Activated CD8-positive, alpha-beta T cell treated with anti-CD3 and anti-CD28 coated beads, Interleukin-2, amount 10 ng/mL, durations not matched to agents 7 days and 5 days (primary cell): ENCODE measurements at regions not wholly inside any gene's neighbourhood (a gene's known extent, or its start where the extent isn't known, plus 50 kb on each side); places are given as distances from the start of the nearest gene placed in this dataset.
"Not testable (repeated sequence)": the region's sequence is repeated elsewhere in the genome, so short reads cannot be mapped to it uniquely, and the experiment has no call there.

ENCODE experiments used
- ATAC-seq: fragments of 150-1000 bp; cut with Tn5 transposase; one replicate; pipeline ENCODE4 v1.10.0; 2021; ENCODE audit warnings: moderate library complexity
- CTCF ChIA-PET: fragments of 350-600 bp; sonication (Branson Sonifier 250); formaldehyde crosslinking; loops from one replicate; lab custom pipeline; 2021; ENCODE audit warnings: antibody characterized with exemption; lab: Charles Lee
- POLR2A ChIA-PET: fragments of 350-600 bp; sonication (Branson Sonifier 250); formaldehyde crosslinking; loops from one replicate; lab custom pipeline; 2021; ENCODE audit warnings: antibody characterized with exemption; lab: Charles Lee
- DNase-seq: peaks from one replicate; pipeline ENCODE4 v3.0.0-alpha.2; 2020
- H3K27ac Mint-ChIP-seq: one replicate; pipeline ENCODE4 v1.8.0; 2021; ENCODE audit warnings: mild to moderate bottlenecking, mixed read lengths
- H3K27me3 Mint-ChIP-seq: one replicate; pipeline ENCODE4 v1.8.0; 2021; ENCODE audit warnings: low read depth, mixed read lengths
- H3K36me3 Mint-ChIP-seq: one replicate; pipeline ENCODE4 v1.8.0; 2021; ENCODE audit warnings: low read depth, mixed read lengths
- H3K4me1 Mint-ChIP-seq: one replicate; pipeline ENCODE4 v1.8.0; 2021; ENCODE audit warnings: low read depth, mixed read lengths
- H3K4me3 Mint-ChIP-seq: one replicate; pipeline ENCODE4 v1.8.0; 2021; ENCODE audit warnings: mild to moderate bottlenecking, mixed read lengths
- H3K9me3 Mint-ChIP-seq: one replicate; pipeline ENCODE4 v1.8.0; 2022; ENCODE audit warnings: mixed read lengths; ENCODE audit not compliant: insufficient read depth

GRCh38 chr12:92416385-92416812 is 270.8 kb upstream of the BTG1 start:
- no peak for ATAC-seq
- ChIA-PET CTCF (interaction anchor here (1.8 kb wide), 1 partner anchor 9 kb away, joined by 9 read pairs; no protein-coding TSS in a partner anchor), POLR2A (no interaction called here)
- Mint-ChIP-seq H3K36me3 (peaks cover 3% of the 10 kb centered on the region), H3K4me1 (no peaks in the 10 kb centered on the region), H3K4me3 (no peak overlapping the region), H3K27ac (no peak overlapping the region), H3K9me3 (no peaks in the 10 kb centered on the region), H3K27me3 (no peaks in the 10 kb centered on the region)
- no peak for DNase-seq

DNA sequence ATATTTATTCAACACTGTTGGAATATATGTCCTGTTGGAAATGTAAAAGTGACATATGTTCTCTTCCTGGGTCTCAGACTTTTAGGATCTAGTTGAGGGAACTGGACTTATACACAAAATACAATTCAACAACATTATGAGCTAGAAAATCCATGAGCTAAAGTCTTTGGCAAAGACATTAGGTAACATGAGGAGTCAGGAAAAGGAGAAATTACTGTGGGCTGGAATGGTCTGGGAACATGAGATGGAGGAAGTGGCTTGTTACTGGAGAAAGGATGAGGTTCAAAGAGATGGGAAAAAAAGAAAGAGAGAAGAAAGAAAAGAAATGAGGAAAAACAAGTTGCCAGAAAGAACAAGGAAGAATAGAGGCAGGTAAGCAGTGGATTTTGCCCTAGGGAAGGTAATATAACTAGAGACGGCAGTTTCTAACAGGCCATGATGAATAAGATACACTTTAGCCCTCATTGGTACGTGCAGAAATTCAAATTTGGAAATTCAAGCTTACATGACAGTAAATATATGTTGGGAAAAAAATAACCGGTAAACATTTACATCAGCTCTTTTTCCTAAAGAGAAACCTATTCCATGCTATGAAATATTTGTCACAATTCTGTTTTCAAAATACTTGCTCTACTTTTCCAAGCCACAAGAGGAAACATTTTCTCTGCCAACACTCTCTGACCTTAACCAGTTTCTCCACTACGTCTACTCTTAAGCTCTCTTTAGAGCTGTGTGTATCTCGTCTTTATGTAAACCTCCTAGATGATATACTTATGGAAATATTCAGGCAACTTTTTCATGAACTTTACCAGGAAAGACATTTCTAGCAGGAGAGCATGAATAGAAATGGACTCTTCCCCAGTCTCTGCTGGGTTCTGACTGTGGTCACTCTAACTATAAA is 268.8 kb upstream of the BTG1 start:
- no peaks in the 10 kb centered on the region for H3K9me3 Mint-ChIP-seq
- ChIA-PET CTCF (no interaction called here), POLR2A (interaction anchor here (0.6 kb wide), 1 partner anchor 402 kb away, joined by 3 read pairs; no protein-coding TSS in a partner anchor)
- peaks cover 2% of the 10 kb centered on the region for H3K4me1 Mint-ChIP-seq
- H3K36me3 Mint-ChIP-seq = peaks cover 3% of the 10 kb centered on the region
- ATAC-seq (no peak), DNase-seq (no peak)
- no peaks in the 10 kb centered on the region for H3K27me3 Mint-ChIP-seq
- H3K27ac Mint-ChIP-seq = no peak overlapping the region
- H3K4me3 Mint-ChIP-seq = no peak overlapping the region

GRCh38 chr12:92413286-92413685 is 267.6 kb upstream of the BTG1 start:
- POLR2A ChIA-PET = no interaction called here

DNA sequence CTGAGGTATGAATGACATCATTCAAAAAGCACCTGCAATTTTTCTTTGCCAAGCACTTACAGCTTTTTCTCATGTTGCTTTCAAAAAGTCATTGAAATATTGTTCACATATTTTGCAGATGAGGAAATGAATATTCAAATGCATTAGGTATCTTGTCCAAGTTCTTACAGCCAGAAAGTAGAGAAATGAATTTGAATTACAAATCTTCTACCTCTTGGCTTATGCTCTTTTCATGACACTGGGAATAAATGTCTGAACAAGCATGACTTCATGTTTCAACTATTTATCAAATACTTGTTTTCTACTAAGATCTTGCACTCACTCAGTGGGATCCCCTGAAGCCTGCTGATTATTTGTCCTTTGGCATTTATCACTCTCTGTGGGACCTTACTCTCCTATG is 267.2 kb upstream of the BTG1 start:
- no peak for DNase-seq
- POLR2A ChIA-PET = no interaction called here
- no peak overlapping the region for H3K27ac Mint-ChIP-seq
- CTCF ChIA-PET = no interaction called here
- ATAC-seq = no peak
- no peaks in the 10 kb centered on the region for H3K9me3 Mint-ChIP-seq
- H3K4me3 Mint-ChIP-seq = no peak overlapping the region
- peaks cover 3% of the 10 kb centered on the region for H3K36me3 Mint-ChIP-seq
- peaks cover 13% of the 10 kb centered on the region for H3K4me1 Mint-ChIP-seq
- H3K27me3 Mint-ChIP-seq = no peaks in the 10 kb centered on the region

More at GRCh38 chr12:92413286-92413685, 267.6 kb upstream of the BTG1 start:
- no peak for DNase-seq
- ATAC-seq = no peak
- CTCF ChIA-PET = no interaction called here
- peaks cover 8% of the 10 kb centered on the region for H3K4me1 Mint-ChIP-seq
- no peaks in the 10 kb centered on the region for H3K9me3 Mint-ChIP-seq
- H3K27me3 Mint-ChIP-seq = no peaks in the 10 kb centered on the region
- peaks cover 3% of the 10 kb centered on the region for H3K36me3 Mint-ChIP-seq
- H3K4me3 Mint-ChIP-seq = no peak overlapping the region
- no peak overlapping the region for H3K27ac Mint-ChIP-seq

DNA sequence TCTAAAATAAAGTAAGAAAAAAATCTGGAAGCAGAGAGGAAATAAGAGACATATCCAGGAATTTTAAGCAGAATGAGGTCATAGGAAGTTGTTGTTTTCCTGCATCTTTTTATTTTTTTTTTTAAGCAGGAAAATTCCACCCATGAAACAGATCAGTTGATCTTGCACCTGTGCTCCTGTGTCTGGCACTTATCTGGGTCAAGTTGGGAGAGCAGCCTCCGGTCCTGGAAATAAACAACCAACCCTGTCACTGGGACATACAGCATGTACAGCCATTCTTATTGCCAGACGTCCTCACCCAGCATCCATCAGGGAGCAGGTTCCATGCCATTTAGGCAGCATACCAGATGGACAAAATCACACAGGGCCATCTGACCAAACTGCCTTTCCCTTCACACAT is 266.0 kb upstream of the BTG1 start:
- ATAC-seq = no peak
- H3K27me3 Mint-ChIP-seq = no peaks in the 10 kb centered on the region
- POLR2A ChIA-PET = no interaction called here
- peaks cover 3% of the 10 kb centered on the region for H3K36me3 Mint-ChIP-seq
- no peak for DNase-seq
- H3K9me3 Mint-ChIP-seq = no peaks in the 10 kb centered on the region
- H3K4me3 Mint-ChIP-seq = no peak overlapping the region
- H3K4me1 Mint-ChIP-seq = peaks cover 18% of the 10 kb centered on the region
- H3K27ac Mint-ChIP-seq = no peak overlapping the region
- CTCF ChIA-PET = no interaction called here

DNA sequence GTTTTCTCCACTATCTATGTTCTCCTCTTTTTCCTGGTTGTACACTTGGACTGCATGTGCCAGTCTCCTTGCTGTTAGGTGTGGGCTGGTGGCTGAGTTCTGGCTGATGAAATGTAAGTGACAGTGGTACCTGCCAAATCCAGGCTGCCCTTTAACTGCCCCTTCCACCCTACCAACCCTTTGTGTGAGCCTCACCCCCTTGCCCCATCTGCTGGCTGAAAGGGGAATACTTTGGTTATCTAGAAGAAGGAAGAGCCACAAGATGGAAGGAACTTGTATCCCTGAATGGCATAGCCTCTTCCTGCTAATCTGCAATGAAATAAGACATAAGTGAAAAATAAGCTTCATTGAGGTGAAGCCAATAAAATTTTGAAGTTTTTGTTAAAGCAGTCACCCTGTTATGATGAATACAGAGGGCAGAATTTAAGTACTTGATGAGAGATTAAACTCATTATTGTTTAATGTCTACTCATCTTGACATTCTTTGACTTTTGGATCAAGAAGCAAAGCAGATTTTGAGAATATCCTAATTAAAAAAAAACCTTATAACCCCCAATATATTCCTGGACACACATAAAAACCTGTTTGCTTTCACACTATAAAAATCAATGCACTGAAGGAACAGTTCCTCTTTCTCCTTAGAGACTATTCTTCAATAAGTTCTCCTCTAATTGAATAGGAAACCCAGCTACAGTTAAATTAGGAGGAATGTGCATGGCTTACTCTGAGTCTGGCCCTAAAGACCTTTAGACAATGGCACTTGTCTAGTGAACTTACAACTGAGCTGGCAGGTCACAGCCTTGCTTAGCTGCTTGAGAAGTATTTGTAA is 262.6 kb upstream of the BTG1 start:
- ChIA-PET POLR2A (interaction anchor here (0.6 to 8.5 kb wide), 6 partner anchors 9 to 275 kb away, joined by 3 to 218 read pairs (median 3); partner anchors contain the start of gene BTG1), CTCF (interaction anchor here (0.5 to 6.2 kb wide), 41 partner anchors 9 to 1026 kb away, joined by 3 to 32 read pairs (median 4); partner anchors contain the start of gene BTG1)
- H3K27me3 Mint-ChIP-seq = no peaks in the 10 kb centered on the region
- ATAC-seq (peak; percentile 24), DNase-seq (peak; percentile 74)
- H3K4me3 Mint-ChIP-seq = no peak overlapping the region
- H3K4me1 Mint-ChIP-seq = peaks cover 46% of the 10 kb centered on the region
- no peaks in the 10 kb centered on the region for H3K9me3 Mint-ChIP-seq
- H3K27ac Mint-ChIP-seq = no peak overlapping the region
- H3K36me3 Mint-ChIP-seq = peaks cover 7% of the 10 kb centered on the region

GRCh38 chr12:92406404-92407070 is 260.9 kb upstream of the BTG1 start:
- POLR2A ChIA-PET = interaction anchor here (0.8 to 8.5 kb wide), 3 partner anchors 44 to 261 kb away, joined by 3 to 218 read pairs (median 25); partner anchors contain the start of gene BTG1
- CTCF ChIA-PET = interaction anchor here (1.5 to 6.2 kb wide), 4 partner anchors 97 to 1025 kb away, joined by 8 to 32 read pairs (median 21); partner anchors contain the start of gene BTG1
- Mint-ChIP-seq H3K36me3 (peaks cover 15% of the 10 kb centered on the region), H3K27ac (peak overlapping the region; percentile 90), H3K4me1 (peaks cover 63% of the 10 kb centered on the region)
- not testable (repeated sequence) for DNase-seq, H3K9me3 Mint-ChIP-seq, ATAC-seq, H3K27me3 Mint-ChIP-seq, H3K4me3 Mint-ChIP-seq

- peak; percentile 69 for DNase-seq
- CTCF ChIA-PET = interaction anchor here (1.5 to 6.2 kb wide), 3 partner anchors 98 to 1024 kb away, joined by 8 to 32 read pairs (median 27); partner anchors contain the start of gene BTG1
- not testable (repeated sequence) for ATAC-seq, H3K27me3 Mint-ChIP-seq, H3K9me3 Mint-ChIP-seq
- POLR2A ChIA-PET = interaction anchor here (0.8 to 8.5 kb wide), 5 partner anchors 43 to 269 kb away, joined by 3 to 218 read pairs (median 4); partner anchors contain the start of gene BTG1
- Mint-ChIP-seq H3K4me3 (peak overlapping the region; percentile 70), H3K36me3 (peaks cover 23% of the 10 kb centered on the region), H3K4me1 (peaks cover 71% of the 10 kb centered on the region), H3K27ac (peak overlapping the region; percentile 90)
Measured at GRCh38 chr12:92405801-92406251, 260.2 kb upstream of the BTG1 start.

GRCh38 chr12:92404921-92405320 is 259.3 kb upstream of the BTG1 start:
- DNase-seq = no peak
- H3K36me3 Mint-ChIP-seq = peaks cover 28% of the 10 kb centered on the region
- peak overlapping the region; percentile 95 for H3K27ac Mint-ChIP-seq
- peaks cover 7% of the 10 kb centered on the region for H3K9me3 Mint-ChIP-seq
- no peaks in the 10 kb centered on the region for H3K27me3 Mint-ChIP-seq
- no peak for ATAC-seq
- ChIA-PET POLR2A (interaction anchor here (0.6 to 8.5 kb wide), 7 partner anchors 42 to 273 kb away, joined by 3 to 218 read pairs (median 3); partner anchors contain the start of gene BTG1), CTCF (interaction anchor here (1.1 to 6.2 kb wide), 5 partner anchors 42 to 1023 kb away, joined by 3 to 27 read pairs (median 10); partner anchors contain the start of gene BTG1)
- H3K4me3 Mint-ChIP-seq = peak overlapping the region; percentile 70
- peaks cover 80% of the 10 kb centered on the region for H3K4me1 Mint-ChIP-seq

DNA sequence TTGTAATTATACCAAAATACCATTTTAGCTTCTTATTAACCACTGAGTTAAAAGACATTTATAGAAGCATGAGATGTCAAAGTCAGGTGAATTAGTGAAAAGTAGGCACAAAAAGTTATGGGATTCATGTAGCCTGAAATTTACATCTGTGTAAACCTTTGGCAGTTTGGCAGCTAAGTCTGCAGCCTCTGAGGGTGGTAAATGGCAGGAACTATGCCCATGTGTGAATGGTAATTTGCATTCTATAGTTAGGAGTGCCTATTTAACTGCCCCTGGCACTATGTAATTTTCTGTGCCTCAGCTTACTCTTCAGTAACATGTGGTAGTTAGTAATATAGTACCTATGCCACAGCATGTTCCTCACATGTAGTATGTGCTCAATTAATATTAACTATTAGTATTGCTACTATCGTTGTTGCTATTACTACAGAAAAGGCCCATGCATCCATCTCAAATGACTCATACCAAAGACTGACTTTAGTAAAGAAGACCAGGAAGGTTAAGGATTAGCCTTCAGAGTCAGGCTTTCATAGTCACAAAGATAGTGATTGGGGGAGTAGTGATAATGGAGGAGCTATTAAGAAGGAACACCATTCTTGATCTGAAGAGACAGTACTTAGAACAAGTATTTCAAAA is 258.7 kb upstream of the BTG1 start:
- ATAC-seq = peak; percentile 22
- DNase-seq = no peak
- Mint-ChIP-seq H3K9me3 (peaks cover 7% of the 10 kb centered on the region), H3K36me3 (peaks cover 33% of the 10 kb centered on the region), H3K4me3 (peak overlapping the region; percentile 46), H3K4me1 (peaks cover 82% of the 10 kb centered on the region), H3K27ac (peak overlapping the region; percentile 95), H3K27me3 (no peaks in the 10 kb centered on the region)
- POLR2A ChIA-PET = interaction anchor here (0.6 to 8.5 kb wide), 15 partner anchors 25 to 272 kb away, joined by 3 to 218 read pairs (median 3); partner anchors contain the start of gene BTG1
- CTCF ChIA-PET = interaction anchor here (0.8 to 6.2 kb wide), 10 partner anchors 29 to 1022 kb away, joined by 3 to 27 read pairs (median 4); partner anchors contain the start of gene BTG1
